HL-60 (cell line): ENCODE measurements at regions not wholly inside any gene's neighbourhood (a gene's known extent, or its start where the extent isn't known, plus 50 kb on each side); places are given as distances from the start of the nearest gene placed in this dataset.
A peak's percentile ranks its signal among the peaks of the same experiment; 100 is the strongest.

ENCODE experiments used
- DNase-seq, 2 experiments: peaks; one replicate each; pipeline ENCODE4 v3.0.0-alpha.2; 2010 to 2020; ENCODE audit warnings: low read depth in 1 of 2, low spot score in 1 of 2
- H3K27ac ChIP-seq: fragments of 250-450 bp; sonication (Bioruptor Pico); replicated peaks from 2 replicates; pipeline ENCODE4 v1.5.1; 2020; ENCODE audit warnings: mild to moderate bottlenecking, moderate library complexity
- H3K27me3 ChIP-seq: fragments of 250-450 bp; sonication (Bioruptor Pico); 2 replicates; pipeline ENCODE4 v1.5.1; 2021; ENCODE audit warnings: mild to moderate bottlenecking, moderate library complexity; ENCODE audit not compliant: insufficient read depth, poor library complexity, severe bottlenecking
- H3K4me3 ChIP-seq: replicated peaks from 2 replicates; pipeline ENCODE4 v1.5.1; 2011; ENCODE audit warnings: mild to moderate bottlenecking, control low read depth, low read length; ENCODE audit not compliant: insufficient read depth
- CTCF ChIP-seq: IDR thresholded peaks from one replicate; pipeline ENCODE4 v1.5.1; 2011; ENCODE audit warnings: low read length, control low read depth, inconsistent platforms; ENCODE audit not compliant: insufficient read depth
- GABPA ChIP-seq: IDR thresholded peaks from 2 replicates; pipeline ENCODE4 v1.6.1; 2012; ENCODE audit warnings: low read depth
- POLR2AphosphoS5 ChIP-seq: IDR thresholded peaks from 2 replicates; pipeline ENCODE4 v1.6.1; 2012; ENCODE audit warnings: low read depth
- REST ChIP-seq: IDR thresholded peaks from 2 replicates; pipeline ENCODE4 v1.6.1; 2012; ENCODE audit warnings: low read depth; ENCODE audit not compliant: insufficient replicate concordance
- SPI1 ChIP-seq: IDR thresholded peaks from 2 replicates; pipeline ENCODE4 v1.6.1; 2012; ENCODE audit warnings: low read depth, mild to moderate bottlenecking, borderline replicate concordance

- Histone ChIP-seq H3K4me3 (no peak overlapping the region), H3K27ac (no peak overlapping the region), H3K27me3 (no peaks in the 10 kb centered on the region)
- no peak for TF ChIP-seq SPI1
- no peak for TF ChIP-seq REST
- TF ChIP-seq CTCF = no peak
- TF ChIP-seq GABPA = no peak
- no peak for TF ChIP-seq POLR2AphosphoS5
- no peak for DNase-seq
Measured at GRCh38 chr1:184146202-184146601, 94.7 kb downstream of the TSEN15 start.

DNA sequence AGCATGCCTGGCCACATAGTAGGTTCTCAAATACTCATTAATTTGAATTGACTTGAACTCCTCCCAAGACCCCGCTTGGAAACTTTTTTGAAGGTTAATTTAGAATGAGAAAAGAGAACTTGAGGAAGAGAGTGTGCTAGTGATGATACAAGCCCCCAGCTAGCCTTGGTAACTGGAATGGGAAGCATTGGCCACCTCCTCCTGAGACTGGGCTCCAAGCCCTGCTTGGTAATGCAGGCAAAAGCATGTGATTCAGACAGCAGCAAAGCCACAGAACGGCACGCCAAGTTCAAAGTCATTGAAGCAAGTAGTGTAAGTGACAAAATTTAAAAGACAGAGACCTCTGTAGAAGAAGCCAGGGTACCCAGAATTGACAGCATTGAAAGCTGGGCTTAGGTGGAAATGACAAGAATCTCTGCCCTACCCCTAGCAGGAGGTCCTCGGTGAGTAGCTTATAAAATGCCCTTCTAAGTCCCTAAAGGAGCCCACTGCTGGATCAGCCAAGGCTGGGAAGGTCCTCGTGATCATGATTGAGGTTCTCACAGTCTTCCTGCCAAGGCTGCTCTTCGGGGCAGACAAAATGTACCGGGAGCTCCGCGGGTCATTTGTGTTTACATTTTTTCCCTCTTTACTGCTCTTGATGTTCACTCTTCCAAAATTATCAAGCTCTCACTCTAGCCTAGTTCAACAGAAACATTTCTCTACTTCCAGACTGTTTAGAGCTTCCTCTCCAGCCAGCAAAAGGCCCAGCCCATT is 99.4 kb downstream of the TSEN15 start:
- H3K4me3 ChIP-seq = no peak overlapping the region
- TF ChIP-seq POLR2AphosphoS5 = no peak
- TF ChIP-seq SPI1 = no peak
- TF ChIP-seq REST = no peak
- TF ChIP-seq CTCF = no peak
- TF ChIP-seq GABPA = no peak
- no peak overlapping the region for H3K27ac ChIP-seq
- DNase-seq = no peak
- H3K27me3 ChIP-seq = no peaks in the 10 kb centered on the region

GRCh38 chr1:184152434-184152898 is 100.9 kb downstream of the TSEN15 start:
- Histone ChIP-seq H3K27ac (no peak overlapping the region), H3K4me3 (peak overlapping the region; percentile 27)
- peak in 1 of 2 experiments; percentile 29 for DNase-seq

More at GRCh38 chr1:184152434-184152898, 100.9 kb downstream of the TSEN15 start:
- no peaks in the 10 kb centered on the region for H3K27me3 ChIP-seq
- TF ChIP-seq POLR2AphosphoS5 (no peak), CTCF (no peak), REST (no peak), SPI1 (no peak)
